ENCODE measurements at regions not wholly inside any gene's neighbourhood (a gene's known extent, or its start where the extent isn't known, plus 50 kb on each side); places are given as distances from the start of the nearest gene placed in this dataset.

- H3K4me3 ChIP-seq: no peak overlapping the region
- no peaks in the 10 kb centered on the region for H4K20me1 ChIP-seq (replicated peaks; ENCODE audit: insufficient read depth)
- H3K36me3 ChIP-seq (ENCODE audit: insufficient read depth): no peaks in the 10 kb centered on the region
- no peak for ATAC-seq
- no peaks in the 10 kb centered on the region for H3K9me2 ChIP-seq (ENCODE audit: insufficient read depth)
- peaks cover 2% of the 10 kb centered on the region; the same call in 1 of the 3 replicates for H3K4me1 Mint-ChIP-seq
- H3K27me3 ChIP-seq (ENCODE audit: insufficient read depth): no peaks in the 10 kb centered on the region
- H3K79me2 ChIP-seq (replicated peaks; ENCODE audit: insufficient read depth): no peaks in the 10 kb centered on the region
- no peaks in the 10 kb centered on the region for H3K4me1 ChIP-seq (ENCODE audit: insufficient read depth)
- H3F3A ChIP-seq (replicated peaks; ENCODE audit: low read depth): no peaks in the 10 kb centered on the region
- H3K4me2 ChIP-seq: no peak overlapping the region
- H3K27me3 Mint-ChIP-seq (ENCODE audit: insufficient read depth, low read depth, poor library complexity): no peaks in the 10 kb centered on the region
- no peaks in the 10 kb centered on the region for H3K9me3 Mint-ChIP-seq
- DNase-seq (ENCODE audit: low spot score): no peak
- TF ChIP-seq STAT1 (IDR thresholded peaks at IDR 0.05; ENCODE audit: unreplicated experiment): no peak
- TF ChIP-seq CTCF (conservative IDR thresholded peaks at IDR 0.05; ENCODE audit: low read depth in 2 of 2): no peak
- TF ChIP-seq CREB1 (CRISPR knock-in tag; IDR thresholded peaks at IDR 0.05; ENCODE audit: low read depth): no peak
- TF ChIP-seq EZH2 (IDR thresholded peaks at IDR 0.05; ENCODE audit: low read depth, unreplicated experiment): no peak
- TF ChIP-seq ZNF331 (CRISPR knock-in tag; IDR thresholded peaks at IDR 0.05; ENCODE audit: low read depth): no peak
- TF ChIP-seq ZNF114 (CRISPR knock-in tag; IDR thresholded peaks at IDR 0.05): no peak
- TF ChIP-seq NANOG (IDR thresholded peaks at IDR 0.05; ENCODE audit: borderline replicate concordance): no peak
- TF ChIP-seq ZNF462 (CRISPR knock-in tag; IDR thresholded peaks at IDR 0.05): no peak
- TF ChIP-seq JUNB (IDR thresholded peaks at IDR 0.05; ENCODE audit: unreplicated experiment): no peak
- no peak for TF ChIP-seq POLR2AphosphoS5 (IDR thresholded peaks at IDR 0.05; ENCODE audit: low read depth)
- TF ChIP-seq EZH2phosphoT487 (IDR thresholded peaks at IDR 0.05; ENCODE audit: unreplicated experiment): no peak
- TF ChIP-seq REST (IDR thresholded peaks at IDR 0.05; ENCODE audit: unreplicated experiment): no peak
- no peak overlapping the region for H2AFZ ChIP-seq
- no peak overlapping the region for H3K27ac Mint-ChIP-seq
- no peak overlapping the region for H3K27ac ChIP-seq (ENCODE audit: low read depth)
- H3K36me3 Mint-ChIP-seq (ENCODE audit: low read depth): no peaks in the 10 kb centered on the region
- H3K4me3 Mint-ChIP-seq: no peak overlapping the region
Measured at GRCh38 chr13:75072368-75072767, 409.6 kb downstream of the TBC1D4 start.
